Uterus (tissue), 2 donors: ENCODE measurements at regions not wholly inside any gene's neighbourhood (a gene's known extent, or its start where the extent isn't known, plus 50 kb on each side); places are given as distances from the start of the nearest gene placed in this dataset.

Experiments used
- CTCF ChIP-seq, 4 experiments: fragments of 200-600 bp in 2 of 4; fragments of 450-650 bp in 2 of 4; sonication (generic) in 2 of 4; IDR thresholded peaks; one replicate each; pipeline ENCODE4 v1.5.1; 2016 to 2019; ENCODE audit warnings: antibody characterized with exemption in 4 of 4, mild to moderate bottlenecking in 2 of 4, moderate library complexity in 1 of 4
- POLR2A ChIP-seq, 2 donors: fragments of 450-650 bp; IDR thresholded peaks; one replicate each; pipeline ENCODE4 v1.6.1; 2016; ENCODE audit warnings: antibody characterized with exemption in 2 of 2, mild to moderate bottlenecking in 1 of 2, moderate library complexity in 1 of 2

- TF ChIP-seq POLR2A (IDR thresholded peaks at IDR 0.05) = no peak
- TF ChIP-seq CTCF (IDR thresholded peaks at IDR 0.05) = no peak
These were observed 1190.8 kb upstream of the CELF4 start for GRCh38 chr18:38756436-38756835.
